ENCODE measurements at regions not wholly inside any gene's neighbourhood (a gene's known extent, or its start where the extent isn't known, plus 50 kb on each side); places are given as distances from the start of the nearest gene placed in this dataset.

GRCh38 chr10:127813290-127813689 lies 76.3 kb downstream of the FOXI2 start:
- no peak for TF ChIP-seq CTCF (IDR thresholded peaks at IDR 0.05; ENCODE audit: extremely low read depth, insufficient read depth, missing control alignments)
- in situ Hi-C loops (cut with MboI; ENCODE audit: low pct_unique_long_range_greater_than_20kb, low sequenced_read_pairs, unreplicated experiment) = no loop called here
- DNase-seq (ENCODE audit: low spot score) = no peak

- in situ Hi-C loops (cut with MboI; ENCODE audit: low pct_unique_long_range_greater_than_20kb, low sequenced_read_pairs, unreplicated experiment) = no loop called here
- DNase-seq (ENCODE audit: low spot score) = no peak
- no peak for TF ChIP-seq CTCF (IDR thresholded peaks at IDR 0.05; ENCODE audit: extremely low read depth, insufficient read depth, missing control alignments)
Measured at GRCh38 chr10:127815147-127815546, 77.6 kb downstream of the CLRN3 start.

GRCh38 chr10:127824826-127825225 lies 67.9 kb downstream of the CLRN3 start:
- no peak for TF ChIP-seq CTCF (IDR thresholded peaks at IDR 0.05; ENCODE audit: extremely low read depth, insufficient read depth, missing control alignments)
- no peak for DNase-seq (ENCODE audit: low spot score)
- in situ Hi-C loops (cut with MboI; ENCODE audit: low pct_unique_long_range_greater_than_20kb, low sequenced_read_pairs, unreplicated experiment) = no loop called here

- in situ Hi-C loops (cut with MboI; ENCODE audit: low pct_unique_long_range_greater_than_20kb, low sequenced_read_pairs, unreplicated experiment) = no loop called here
- no peak for TF ChIP-seq CTCF (IDR thresholded peaks at IDR 0.05; ENCODE audit: extremely low read depth, insufficient read depth, missing control alignments)
- DNase-seq (ENCODE audit: low spot score) = no peak
Measured at GRCh38 chr10:127826154-127826725, 66.5 kb downstream of the CLRN3 start.

GRCh38 chr10:127827354-127828140 lies 65.2 kb downstream of the CLRN3 start:
- no peak for DNase-seq (ENCODE audit: low spot score)
- no peak for TF ChIP-seq CTCF (IDR thresholded peaks at IDR 0.05; ENCODE audit: extremely low read depth, insufficient read depth, missing control alignments)
- in situ Hi-C loops (cut with MboI; ENCODE audit: low pct_unique_long_range_greater_than_20kb, low sequenced_read_pairs, unreplicated experiment) = no loop called here
